ENCODE measurements at regions not wholly inside any gene's neighbourhood (a gene's known extent, or its start where the extent isn't known, plus 50 kb on each side); places are given as distances from the start of the nearest gene placed in this dataset.

DNA sequence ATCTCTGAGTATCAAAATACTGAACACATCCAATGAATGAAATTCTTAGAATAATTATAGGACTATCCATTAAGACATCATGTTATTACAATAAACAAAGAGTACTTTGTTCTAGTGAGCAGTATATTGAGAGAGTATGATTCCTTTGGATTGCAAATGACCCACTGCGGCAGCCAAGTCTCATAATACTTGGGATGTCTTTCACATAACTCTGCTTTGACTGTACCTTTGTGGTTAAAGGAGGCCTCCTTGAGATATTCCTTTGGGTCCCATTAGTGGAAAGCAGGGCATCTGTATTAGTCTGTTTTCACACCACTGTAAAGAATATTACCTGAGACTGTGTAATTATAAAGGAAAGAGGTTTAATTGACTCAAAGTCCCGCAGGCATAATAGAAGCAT, 593.8 kb downstream of the TRHDE start:
- TF ChIP-seq, protein P1, sequence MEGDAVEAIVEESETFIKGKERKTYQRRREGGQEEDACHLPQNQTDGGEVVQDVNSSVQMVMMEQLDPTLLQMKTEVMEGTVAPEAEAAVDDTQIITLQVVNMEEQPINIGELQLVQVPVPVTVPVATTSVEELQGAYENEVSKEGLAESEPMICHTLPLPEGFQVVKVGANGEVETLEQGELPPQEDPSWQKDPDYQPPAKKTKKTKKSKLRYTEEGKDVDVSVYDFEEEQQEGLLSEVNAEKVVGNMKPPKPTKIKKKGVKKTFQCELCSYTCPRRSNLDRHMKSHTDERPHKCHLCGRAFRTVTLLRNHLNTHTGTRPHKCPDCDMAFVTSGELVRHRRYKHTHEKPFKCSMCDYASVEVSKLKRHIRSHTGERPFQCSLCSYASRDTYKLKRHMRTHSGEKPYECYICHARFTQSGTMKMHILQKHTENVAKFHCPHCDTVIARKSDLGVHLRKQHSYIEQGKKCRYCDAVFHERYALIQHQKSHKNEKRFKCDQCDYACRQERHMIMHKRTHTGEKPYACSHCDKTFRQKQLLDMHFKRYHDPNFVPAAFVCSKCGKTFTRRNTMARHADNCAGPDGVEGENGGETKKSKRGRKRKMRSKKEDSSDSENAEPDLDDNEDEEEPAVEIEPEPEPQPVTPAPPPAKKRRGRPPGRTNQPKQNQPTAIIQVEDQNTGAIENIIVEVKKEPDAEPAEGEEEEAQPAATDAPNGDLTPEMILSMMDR (conservative IDR thresholded peaks at IDR 0.05 in 1 of 2, IDR thresholded peaks at IDR 0.05 in 1 of 2; ENCODE audit: extremely low read depth in 1 of 2, insufficient read depth in 1 of 2, low read depth in 1 of 2, low read length in 2 of 2): no peak
- no peak for TF ChIP-seq EZH2 (IDR thresholded peaks at IDR 0.05; ENCODE audit: borderline replicate concordance, low read length)
